Endothelial cell of umbilical vein (primary cell): ENCODE measurements at regions not wholly inside any gene's neighbourhood (a gene's known extent, or its start where the extent isn't known, plus 50 kb on each side); places are given as distances from the start of the nearest gene placed in this dataset.

Experiments
- BruUV-seq: library from RNA; stranded (reverse); fragments of 400-500 nt; replicated peaks from 2 replicates; lab custom pipeline; 2021; lab: Mats Ljungman, UMichigan
- CTCF ChIA-PET: fragments of 300-600, 350-600 bp; sonication (Branson Sonifier 250); formaldehyde crosslinking; loops from one replicate; lab custom pipeline; 2021; ENCODE audit warnings: antibody characterized with exemption, inconsistent platforms; lab: Charles Lee
- POLR2A ChIA-PET: fragments of 300-600, 350-600 bp; sonication (Branson Sonifier 250); formaldehyde crosslinking; loops from one replicate; lab custom pipeline; 2021; ENCODE audit warnings: antibody characterized with exemption, inconsistent platforms; lab: Charles Lee
- DNase-seq: peaks from one replicate; pipeline ENCODE4 v3.0.0-alpha.2; 2011; ENCODE audit warnings: low read depth, low spot score
- FAIRE-seq: peaks from 2 replicates; lab custom pipeline; 2011; peaks lifted over from hg19 to GRCh38; lab: Jason Lieb, UNC
- H2AFZ ChIP-seq: 2 replicates; pipeline ENCODE4 v1.6.0; 2012; ENCODE audit warnings: low read depth, low read length, control low read depth, inconsistent platforms
- H3K27ac ChIP-seq: 2 replicates; pipeline ENCODE4 v1.5.1; 2011; ENCODE audit warnings: low read depth, mild to moderate bottlenecking, control low read depth, low read length, moderate library complexity; ENCODE audit not compliant: insufficient read depth
- H3K27me3 ChIP-seq, 2 experiments: 2 replicates each; pipeline versions ENCODE4 v1.6.0 to v1.6.1; 2011; ENCODE audit warnings: low read length in 2 of 2, mixed read lengths in 1 of 2; ENCODE audit not compliant: control insufficient read depth in 2 of 2, insufficient read depth in 2 of 2
- H3K36me3 ChIP-seq, 2 experiments: 2 replicates in 1 of 2; 3 replicates in 1 of 2; pipeline ENCODE4 v1.5.1; 2011; ENCODE audit warnings: low read length in 2 of 2, mild to moderate bottlenecking in 1 of 2, moderate library complexity in 1 of 2; ENCODE audit not compliant: control insufficient read depth in 2 of 2, insufficient read depth in 2 of 2; ENCODE audit errors: extremely low read depth in 1 of 2
- H3K4me1 ChIP-seq: 3 replicates; pipeline ENCODE4 v1.5.1; 2011; ENCODE audit warnings: mild to moderate bottlenecking, low read length; ENCODE audit not compliant: control insufficient read depth, insufficient read depth; ENCODE audit errors: extremely low read depth
- H3K4me2 ChIP-seq: 2 replicates; pipeline ENCODE4 v1.6.1; 2011; ENCODE audit warnings: low read length, control low read depth, mixed read lengths; ENCODE audit not compliant: insufficient read depth
- H3K4me3 ChIP-seq, 3 experiments: fragments of 200-600 bp in 1 of 3; sonication (generic), shearing (Covaris generic) in 1 of 3; replicated peaks in 1 of 3; 2 replicates each; pipeline ENCODE4 v1.5.1; 2011 to 2016; ENCODE audit warnings: control low read depth in 3 of 3, low read length in 3 of 3, mild to moderate bottlenecking in 2 of 3, inconsistent platforms in 1 of 3, low read depth in 1 of 3, moderate library complexity in 1 of 3; ENCODE audit not compliant: insufficient read depth in 1 of 3
- H3K79me2 ChIP-seq: 2 replicates; pipeline ENCODE4 v1.6.0; 2012; ENCODE audit warnings: low read length, inconsistent platforms; ENCODE audit not compliant: control insufficient read depth, insufficient read depth
- H3K9ac ChIP-seq: replicated peaks from 2 replicates; pipeline ENCODE3; 2011; ENCODE audit warnings: low read length, control low read depth; ENCODE audit not compliant: insufficient read depth; ENCODE audit errors: extremely low read depth
- H3K9me1 ChIP-seq: replicated peaks from 3 replicates; pipeline ENCODE4 v1.6.0; 2011; ENCODE audit warnings: mild to moderate bottlenecking, low read length; ENCODE audit not compliant: control insufficient read depth, insufficient read depth; ENCODE audit errors: extremely low read depth
- H3K9me3 ChIP-seq: replicated peaks from 2 replicates; pipeline ENCODE4 v1.5.1; 2012; ENCODE audit warnings: low read length, inconsistent platforms; ENCODE audit not compliant: control insufficient read depth, insufficient read depth
- H4K20me1 ChIP-seq: replicated peaks from 2 replicates; pipeline ENCODE3; 2011; ENCODE audit warnings: mild to moderate bottlenecking, low read length; ENCODE audit not compliant: control insufficient read depth, insufficient read depth; ENCODE audit errors: extremely low read depth
- EZH2 ChIP-seq: IDR thresholded peaks from 2 replicates; pipeline ENCODE4 v1.6.1; 2012; ENCODE audit warnings: borderline replicate concordance, low read depth, mild to moderate bottlenecking, moderate library complexity, low read length, inconsistent platforms; ENCODE audit not compliant: severe bottlenecking
- FOS ChIP-seq: IDR thresholded peaks from 2 replicates; pipeline ENCODE4 v1.6.1; 2011; ENCODE audit warnings: mild to moderate bottlenecking, low read length, moderate library complexity, borderline replicate concordance; ENCODE audit not compliant: insufficient read depth
- GATA2 ChIP-seq: IDR thresholded peaks from 2 replicates; pipeline ENCODE4 v1.7.0; 2011; ENCODE audit warnings: low read depth, mild to moderate bottlenecking, moderate library complexity, mixed read lengths, low read length; ENCODE audit not compliant: insufficient read length, insufficient read depth
- JUN ChIP-seq: IDR thresholded peaks from 2 replicates; pipeline ENCODE4 v1.6.1; 2011; ENCODE audit warnings: borderline replicate concordance, low read depth; ENCODE audit not compliant: insufficient read length, insufficient read depth
- MYC ChIP-seq: IDR thresholded peaks from one replicate; pipeline ENCODE4 v1.6.1; 2011; ENCODE audit warnings: mild to moderate bottlenecking, low read depth, low read length
- POLR2A ChIP-seq: IDR thresholded peaks from 2 replicates; pipeline ENCODE4 v1.6.1; 2012; ENCODE audit warnings: low read depth, mild to moderate bottlenecking, control low read depth, low read length
- POLR2AphosphoS5 ChIP-seq: IDR thresholded peaks from 2 replicates; pipeline ENCODE4 v1.6.1; 2012; ENCODE audit warnings: low read depth, mild to moderate bottlenecking, control low read depth, low read length, moderate library complexity; ENCODE audit not compliant: insufficient read depth
- dilution Hi-C: fragments of 300-500 bp; cut with MboI; formaldehyde crosslinking; loops from one replicate; pipeline ENCODE4 v1.15.0; 2019; ENCODE audit warnings: low sequenced_read_pairs; ENCODE audit not compliant: extremely low pct_ligation_motif_present
- intact Hi-C: fragments of 100-400 bp; cut with micrococcal nuclease; formaldehyde crosslinking; loops from one replicate; pipeline ENCODE4 v1.10.0; 2022
- TF ChIP-seq, protein P1 (sequence below): IDR thresholded peaks from 2 replicates; pipeline ENCODE4 v1.6.1; 2011; ENCODE audit not compliant: insufficient read depth, insufficient read length
- TF ChIP-seq, protein P2 (sequence below), 2 donors: IDR thresholded peaks; 1 replicate in 1 of 2; 2 replicates in 1 of 2; pipeline ENCODE4 v1.5.1; 2011; ENCODE audit warnings: low read length in 2 of 2, mild to moderate bottlenecking in 2 of 2, moderate library complexity in 2 of 2, control low read depth in 1 of 2, inconsistent platforms in 1 of 2, low read depth in 1 of 2; ENCODE audit not compliant: insufficient read depth in 1 of 2; ENCODE audit errors: extremely low read depth in 1 of 2

DNA sequence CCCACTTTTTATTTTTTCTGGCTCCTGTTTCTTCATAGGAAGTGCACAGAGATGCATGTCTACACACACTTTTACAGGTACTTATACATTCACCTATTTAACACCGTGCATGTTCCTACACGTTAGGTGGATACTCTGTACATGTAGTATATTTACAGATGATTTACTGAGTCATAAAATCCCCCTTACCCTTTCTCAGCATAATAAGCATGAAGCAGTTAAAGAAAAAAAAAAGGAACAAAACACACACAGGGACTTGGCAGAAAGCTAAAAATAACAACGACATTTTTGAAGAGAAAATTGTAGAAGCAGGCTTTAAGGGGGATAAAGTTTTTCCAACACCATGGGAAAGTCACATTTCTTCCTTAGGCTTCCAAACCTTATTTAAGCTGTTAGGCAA lies 96.4 kb upstream of the IQCM start:
- dilution Hi-C loops, result no loop called here
- H3K4me3 ChIP-seq, result no peak overlapping the region
- peaks cover 11% of the 10 kb centered on the region for H3K4me1 ChIP-seq
- no peaks in the 10 kb centered on the region for H3K9me3 ChIP-seq
- CTCF ChIA-PET, result interaction anchor here (1.1 kb wide), 1 partner anchor 298 kb away, joined by 3 read pairs; no protein-coding TSS in a partner anchor
- no peaks in the 10 kb centered on the region for H3K9me1 ChIP-seq
- no peak overlapping the region for H3K9ac ChIP-seq
- BruUV-seq, result no TSS peak
- no peak overlapping the region for H3K4me2 ChIP-seq
- H4K20me1 ChIP-seq, result no peaks in the 10 kb centered on the region
- no peaks in the 10 kb centered on the region for H3K79me2 ChIP-seq
- no peak overlapping the region for H3K27ac ChIP-seq
- POLR2A ChIA-PET, result no interaction called here
- intact Hi-C loops, result loop anchor here (5.0 kb wide), 1 partner anchor 540 kb away; no protein-coding TSS in a partner anchor
- H3K27me3 ChIP-seq, result no peaks in the 10 kb centered on the region
- H2AFZ ChIP-seq, result no peak overlapping the region
- DNase-seq (peak; percentile 72), FAIRE-seq (no peak)
- H3K36me3 ChIP-seq, result no peaks in the 10 kb centered on the region
- TF ChIP-seq GATA2, result no peak
- TF ChIP-seq FOS, result no peak
- TF ChIP-seq POLR2AphosphoS5, result no peak
- TF ChIP-seq, protein P1, sequence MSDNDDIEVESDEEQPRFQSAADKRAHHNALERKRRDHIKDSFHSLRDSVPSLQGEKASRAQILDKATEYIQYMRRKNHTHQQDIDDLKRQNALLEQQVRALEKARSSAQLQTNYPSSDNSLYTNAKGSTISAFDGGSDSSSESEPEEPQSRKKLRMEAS, result no peak
- no peak for TF ChIP-seq JUN
- TF ChIP-seq, protein P2, sequence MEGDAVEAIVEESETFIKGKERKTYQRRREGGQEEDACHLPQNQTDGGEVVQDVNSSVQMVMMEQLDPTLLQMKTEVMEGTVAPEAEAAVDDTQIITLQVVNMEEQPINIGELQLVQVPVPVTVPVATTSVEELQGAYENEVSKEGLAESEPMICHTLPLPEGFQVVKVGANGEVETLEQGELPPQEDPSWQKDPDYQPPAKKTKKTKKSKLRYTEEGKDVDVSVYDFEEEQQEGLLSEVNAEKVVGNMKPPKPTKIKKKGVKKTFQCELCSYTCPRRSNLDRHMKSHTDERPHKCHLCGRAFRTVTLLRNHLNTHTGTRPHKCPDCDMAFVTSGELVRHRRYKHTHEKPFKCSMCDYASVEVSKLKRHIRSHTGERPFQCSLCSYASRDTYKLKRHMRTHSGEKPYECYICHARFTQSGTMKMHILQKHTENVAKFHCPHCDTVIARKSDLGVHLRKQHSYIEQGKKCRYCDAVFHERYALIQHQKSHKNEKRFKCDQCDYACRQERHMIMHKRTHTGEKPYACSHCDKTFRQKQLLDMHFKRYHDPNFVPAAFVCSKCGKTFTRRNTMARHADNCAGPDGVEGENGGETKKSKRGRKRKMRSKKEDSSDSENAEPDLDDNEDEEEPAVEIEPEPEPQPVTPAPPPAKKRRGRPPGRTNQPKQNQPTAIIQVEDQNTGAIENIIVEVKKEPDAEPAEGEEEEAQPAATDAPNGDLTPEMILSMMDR (IDR thresholded peaks at IDR 0.05; ENCODE audit: extremely low read depth in 1 of 2, insufficient read depth in 1 of 2, low read depth in 1 of 2, low read length in 2 of 2), result no peak
- no peak for TF ChIP-seq POLR2A
- TF ChIP-seq EZH2, result no peak
- TF ChIP-seq MYC, result no peak
